HEK293 (cell line): ENCODE measurements at regions not wholly inside any gene's neighbourhood (a gene's known extent, or its start where the extent isn't known, plus 50 kb on each side); places are given as distances from the start of the nearest gene placed in this dataset.

Experiments
- OSR2 ChIP-seq: fragments of 450-650 bp; formaldehyde crosslinking; IDR thresholded peaks from 2 replicates; pipeline ENCODE4 v1.5.1; 2016; ENCODE audit warnings: missing biosample characterization, missing genetic modification characterization
- WT1 ChIP-seq: fragments of 450-650 bp; formaldehyde crosslinking; IDR thresholded peaks from 2 replicates; pipeline ENCODE4 v1.5.1; 2016; ENCODE audit warnings: missing biosample characterization, missing genetic modification characterization
- ZNF571 ChIP-seq: fragments of 450-650 bp; formaldehyde crosslinking; IDR thresholded peaks from 2 replicates; pipeline ENCODE4 v1.5.0; 2017; ENCODE audit warnings: missing biosample characterization, missing genetic modification characterization
- TF ChIP-seq, protein P1 (sequence below): fragments of 450-650 bp; formaldehyde crosslinking; IDR thresholded peaks from 2 replicates; pipeline ENCODE4 v1.5.1; 2016; ENCODE audit warnings: missing biosample characterization, missing genetic modification characterization
- TF ChIP-seq, protein P2 (sequence below): fragments of 450-650 bp; formaldehyde crosslinking; IDR thresholded peaks from 2 replicates; pipeline ENCODE4 v1.5.1; 2016; ENCODE audit warnings: missing biosample characterization, missing genetic modification characterization
- TF ChIP-seq, protein P3 (sequence below): fragments of 450-650 bp; formaldehyde crosslinking; conservative IDR thresholded peaks from 2 replicates; pipeline ENCODE4 v1.5.1; 2016; ENCODE audit warnings: low read depth, missing biosample characterization, missing genetic modification characterization

DNA sequence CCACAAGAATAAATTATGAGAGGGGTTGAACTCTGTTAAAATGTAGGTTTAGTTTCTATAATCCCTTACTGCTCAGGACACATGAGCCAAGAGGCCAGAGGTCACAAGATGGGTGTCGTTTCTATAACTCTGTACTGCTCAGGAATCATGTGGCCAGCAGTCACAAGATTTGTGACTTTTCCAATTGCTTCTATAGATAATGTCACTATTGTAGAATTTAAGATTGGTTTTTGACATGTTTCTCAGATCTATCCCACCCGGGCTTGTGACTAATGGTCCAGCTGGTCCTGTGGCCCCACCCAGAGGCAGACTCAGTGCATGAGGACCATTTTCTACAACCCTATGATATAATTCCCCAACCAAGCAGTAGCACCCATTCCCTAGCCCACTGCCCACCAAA lies 662.0 kb upstream of the KLF12 start:
- TF ChIP-seq, protein P1, sequence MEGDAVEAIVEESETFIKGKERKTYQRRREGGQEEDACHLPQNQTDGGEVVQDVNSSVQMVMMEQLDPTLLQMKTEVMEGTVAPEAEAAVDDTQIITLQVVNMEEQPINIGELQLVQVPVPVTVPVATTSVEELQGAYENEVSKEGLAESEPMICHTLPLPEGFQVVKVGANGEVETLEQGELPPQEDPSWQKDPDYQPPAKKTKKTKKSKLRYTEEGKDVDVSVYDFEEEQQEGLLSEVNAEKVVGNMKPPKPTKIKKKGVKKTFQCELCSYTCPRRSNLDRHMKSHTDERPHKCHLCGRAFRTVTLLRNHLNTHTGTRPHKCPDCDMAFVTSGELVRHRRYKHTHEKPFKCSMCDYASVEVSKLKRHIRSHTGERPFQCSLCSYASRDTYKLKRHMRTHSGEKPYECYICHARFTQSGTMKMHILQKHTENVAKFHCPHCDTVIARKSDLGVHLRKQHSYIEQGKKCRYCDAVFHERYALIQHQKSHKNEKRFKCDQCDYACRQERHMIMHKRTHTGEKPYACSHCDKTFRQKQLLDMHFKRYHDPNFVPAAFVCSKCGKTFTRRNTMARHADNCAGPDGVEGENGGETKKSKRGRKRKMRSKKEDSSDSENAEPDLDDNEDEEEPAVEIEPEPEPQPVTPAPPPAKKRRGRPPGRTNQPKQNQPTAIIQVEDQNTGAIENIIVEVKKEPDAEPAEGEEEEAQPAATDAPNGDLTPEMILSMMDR (tag by site-specific recombination) = no peak
- TF ChIP-seq, protein P2, sequence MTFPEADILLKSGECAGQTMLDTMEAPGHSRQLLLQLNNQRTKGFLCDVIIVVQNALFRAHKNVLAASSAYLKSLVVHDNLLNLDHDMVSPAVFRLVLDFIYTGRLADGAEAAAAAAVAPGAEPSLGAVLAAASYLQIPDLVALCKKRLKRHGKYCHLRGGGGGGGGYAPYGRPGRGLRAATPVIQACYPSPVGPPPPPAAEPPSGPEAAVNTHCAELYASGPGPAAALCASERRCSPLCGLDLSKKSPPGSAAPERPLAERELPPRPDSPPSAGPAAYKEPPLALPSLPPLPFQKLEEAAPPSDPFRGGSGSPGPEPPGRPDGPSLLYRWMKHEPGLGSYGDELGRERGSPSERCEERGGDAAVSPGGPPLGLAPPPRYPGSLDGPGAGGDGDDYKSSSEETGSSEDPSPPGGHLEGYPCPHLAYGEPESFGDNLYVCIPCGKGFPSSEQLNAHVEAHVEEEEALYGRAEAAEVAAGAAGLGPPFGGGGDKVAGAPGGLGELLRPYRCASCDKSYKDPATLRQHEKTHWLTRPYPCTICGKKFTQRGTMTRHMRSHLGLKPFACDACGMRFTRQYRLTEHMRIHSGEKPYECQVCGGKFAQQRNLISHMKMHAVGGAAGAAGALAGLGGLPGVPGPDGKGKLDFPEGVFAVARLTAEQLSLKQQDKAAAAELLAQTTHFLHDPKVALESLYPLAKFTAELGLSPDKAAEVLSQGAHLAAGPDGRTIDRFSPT (tag by site-specific recombination) = no peak
- TF ChIP-seq WT1 (tag by site-specific recombination) = no peak
- no peak for TF ChIP-seq OSR2 (tag by site-specific recombination)
- TF ChIP-seq, protein P3, sequence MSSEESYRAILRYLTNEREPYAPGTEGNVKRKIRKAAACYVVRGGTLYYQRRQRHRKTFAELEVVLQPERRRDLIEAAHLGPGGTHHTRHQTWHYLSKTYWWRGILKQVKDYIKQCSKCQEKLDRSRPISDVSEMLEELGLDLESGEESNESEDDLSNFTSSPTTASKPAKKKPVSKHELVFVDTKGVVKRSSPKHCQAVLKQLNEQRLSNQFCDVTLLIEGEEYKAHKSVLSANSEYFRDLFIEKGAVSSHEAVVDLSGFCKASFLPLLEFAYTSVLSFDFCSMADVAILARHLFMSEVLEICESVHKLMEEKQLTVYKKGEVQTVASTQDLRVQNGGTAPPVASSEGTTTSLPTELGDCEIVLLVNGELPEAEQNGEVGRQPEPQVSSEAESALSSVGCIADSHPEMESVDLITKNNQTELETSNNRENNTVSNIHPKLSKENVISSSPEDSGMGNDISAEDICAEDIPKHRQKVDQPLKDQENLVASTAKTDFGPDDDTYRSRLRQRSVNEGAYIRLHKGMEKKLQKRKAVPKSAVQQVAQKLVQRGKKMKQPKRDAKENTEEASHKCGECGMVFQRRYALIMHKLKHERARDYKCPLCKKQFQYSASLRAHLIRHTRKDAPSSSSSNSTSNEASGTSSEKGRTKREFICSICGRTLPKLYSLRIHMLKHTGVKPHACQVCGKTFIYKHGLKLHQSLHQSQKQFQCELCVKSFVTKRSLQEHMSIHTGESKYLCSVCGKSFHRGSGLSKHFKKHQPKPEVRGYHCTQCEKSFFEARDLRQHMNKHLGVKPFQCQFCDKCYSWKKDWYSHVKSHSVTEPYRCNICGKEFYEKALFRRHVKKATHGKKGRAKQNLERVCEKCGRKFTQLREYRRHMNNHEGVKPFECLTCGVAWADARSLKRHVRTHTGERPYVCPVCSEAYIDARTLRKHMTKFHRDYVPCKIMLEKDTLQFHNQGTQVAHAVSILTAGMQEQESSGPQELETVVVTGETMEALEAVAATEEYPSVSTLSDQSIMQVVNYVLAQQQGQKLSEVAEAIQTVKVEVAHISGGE (tag by site-specific recombination) = no peak
- no peak for TF ChIP-seq ZNF571 (tag by site-specific recombination)
